AG10803 (cell line): ENCODE measurements at regions not wholly inside any gene's neighbourhood (a gene's known extent, or its start where the extent isn't known, plus 50 kb on each side); places are given as distances from the start of the nearest gene placed in this dataset.

Source experiments
- DNase-seq: peaks from one replicate; pipeline ENCODE4 v3.0.0; 2010; ENCODE audit warnings: low read depth
- H3K4me3 ChIP-seq: 2 replicates; pipeline ENCODE4 v1.5.1; 2011; ENCODE audit warnings: mild to moderate bottlenecking, low read length, control low read depth
- CTCF ChIP-seq: conservative IDR thresholded peaks from 2 replicates; pipeline ENCODE4 v1.5.1; 2011; ENCODE audit warnings: mild to moderate bottlenecking, low read length, control low read depth, inconsistent platforms

GRCh38 chr2:52877703-52878102 lies 889.9 kb upstream of the CHAC2 start:
- no peak for TF ChIP-seq CTCF
- H3K4me3 ChIP-seq: no peak overlapping the region
- DNase-seq: no peak

- H3K4me3 ChIP-seq: no peak overlapping the region
- TF ChIP-seq CTCF: no peak
- no peak for DNase-seq
Measured at GRCh38 chr2:52874466-52875106, 893.0 kb upstream of the CHAC2 start.

GRCh38 chr2:52862801-52863200 lies 904.8 kb upstream of the CHAC2 start:
- H3K4me3 ChIP-seq: no peak overlapping the region
- no peak for TF ChIP-seq CTCF
- no peak for DNase-seq

GRCh38 chr2:52861596-52861995 lies 906.0 kb upstream of the CHAC2 start:
- no peak for DNase-seq
- no peak overlapping the region for H3K4me3 ChIP-seq
- no peak for TF ChIP-seq CTCF

- no peak for TF ChIP-seq CTCF
- DNase-seq: no peak
- H3K4me3 ChIP-seq: no peak overlapping the region
Measured at GRCh38 chr2:52859065-52859464, 908.5 kb upstream of the CHAC2 start.

- DNase-seq: no peak
- no peak for TF ChIP-seq CTCF
- H3K4me3 ChIP-seq: no peak overlapping the region
Measured at GRCh38 chr2:52857722-52858121, 909.9 kb upstream of the CHAC2 start.

- no peak for TF ChIP-seq CTCF
- no peak for DNase-seq
- no peak overlapping the region for H3K4me3 ChIP-seq
Measured at GRCh38 chr2:52852006-52852405, 915.6 kb upstream of the CHAC2 start.
